ENCODE measurements at regions not wholly inside any gene's neighbourhood (a gene's known extent, or its start where the extent isn't known, plus 50 kb on each side); places are given as distances from the start of the nearest gene placed in this dataset.

- ATAC-seq (no peak), FAIRE-seq (no peak), DNase-seq (ENCODE audit: low read depth in 1 of 2, low spot score in 1 of 2) (no peak)
- POLR2A ChIA-PET: no interaction called here
- Histone ChIP-seq H3K27ac (no peak overlapping the region), H3K4me1 (no peaks in the 10 kb centered on the region), H3K4me2 (no peak overlapping the region), H3K4me3 (no peak overlapping the region), H3K9me3 (no peaks in the 10 kb centered on the region)
- WGBS (ENCODE audit: missing lambda C conversion rate): 84% methylated on average over 16 of the region's 26 CpGs
- CTCF ChIA-PET: no interaction called here
- TF ChIP-seq KDM1A (IDR thresholded peaks at IDR 0.05; ENCODE audit: low read depth) (no peak), ZC3H11A (IDR thresholded peaks at IDR 0.05) (no peak), RARB (CRISPR knock-in tag; IDR thresholded peaks at IDR 0.05) (no peak), FOSB (CRISPR knock-in tag; IDR thresholded peaks at IDR 0.05) (no peak), HOXB13 (CRISPR knock-in tag; IDR thresholded peaks at IDR 0.05; ENCODE audit: low read depth) (no peak), MAX (IDR thresholded peaks at IDR 0.05) (no peak), NR3C1 (IDR thresholded peaks at IDR 0.05) (no peak), GATA3 (IDR thresholded peaks at IDR 0.05; ENCODE audit: borderline replicate concordance) (no peak), CBX2 (IDR thresholded peaks at IDR 0.05; ENCODE audit: borderline replicate concordance, low read depth) (no peak), NFE2L2 (conservative IDR thresholded peaks at IDR 0.05; ENCODE audit: low read length) (no peak), ATOH8 (CRISPR knock-in tag; IDR thresholded peaks at IDR 0.05; ENCODE audit: low read depth) (no peak)
These were observed 107.7 kb upstream of the BCOR start for GRCh38 chrX:40205471-40205870.

GRCh38 chrX:40202456-40202855, 104.7 kb upstream of the BCOR start:
- ATAC-seq (no peak), FAIRE-seq (no peak), DNase-seq (ENCODE audit: low read depth in 1 of 2, low spot score in 1 of 2) (no peak)
- Histone ChIP-seq H3K9me3 (no peaks in the 10 kb centered on the region), H3K4me2 (no peak overlapping the region), H3K4me3 (no peak overlapping the region), H3K27ac (no peak overlapping the region), H3K4me1 (no peaks in the 10 kb centered on the region)
- TF ChIP-seq USF2 (IDR thresholded peaks at IDR 0.05): no peak
- TF ChIP-seq PBX3 (IDR thresholded peaks at IDR 0.05): no peak
- no peak for TF ChIP-seq MYC (IDR thresholded peaks at IDR 0.05; ENCODE audit: borderline replicate concordance, low read length)
- no peak for TF ChIP-seq ATOH8 (CRISPR knock-in tag; IDR thresholded peaks at IDR 0.05; ENCODE audit: low read depth)
- no peak for TF ChIP-seq RCOR1 (IDR thresholded peaks at IDR 0.05; ENCODE audit: low read depth, low read length)
- no peak for TF ChIP-seq POLR2AphosphoS2 (conservative IDR thresholded peaks at IDR 0.05; ENCODE audit: low read length)
- no peak for TF ChIP-seq HMGXB4 (CRISPR knock-in tag; IDR thresholded peaks at IDR 0.05; ENCODE audit: borderline replicate concordance)
- no peak for TF ChIP-seq MAZ (IDR thresholded peaks at IDR 0.05; ENCODE audit: borderline replicate concordance, low read depth, low read length)
- TF ChIP-seq HOXB13 (CRISPR knock-in tag; IDR thresholded peaks at IDR 0.05; ENCODE audit: low read depth): no peak
- TF ChIP-seq HEYL (CRISPR knock-in tag; IDR thresholded peaks at IDR 0.05): no peak
- no peak for TF ChIP-seq ZNF302 (CRISPR knock-in tag; IDR thresholded peaks at IDR 0.05)
- no peak for TF ChIP-seq HDAC2 (IDR thresholded peaks at IDR 0.05)
- no peak for TF ChIP-seq JUNB (IDR thresholded peaks at IDR 0.05)
- no peak for TF ChIP-seq SREBF2 (IDR thresholded peaks at IDR 0.05)
- TF ChIP-seq PHF8 (IDR thresholded peaks at IDR 0.05; ENCODE audit: borderline replicate concordance, low read depth): no peak
- no peak for TF ChIP-seq BCL3 (IDR thresholded peaks at IDR 0.05)
- no peak for TF ChIP-seq POLR2A (IDR thresholded peaks at IDR 0.05; ENCODE audit: low read length)
- no peak for TF ChIP-seq RARB (CRISPR knock-in tag; IDR thresholded peaks at IDR 0.05)
- ChIA-PET POLR2A (no interaction called here), CTCF (no interaction called here)
- 65% methylated on average over 5 of the region's 5 CpGs for WGBS (ENCODE audit: missing lambda C conversion rate)
